DND-41 (cell line): ENCODE measurements at regions not wholly inside any gene's neighbourhood (a gene's known extent, or its start where the extent isn't known, plus 50 kb on each side); places are given as distances from the start of the nearest gene placed in this dataset.

Source experiments
- ATAC-seq: fragments of 200-7000 bp; cut with Tn5 transposase; 3 replicates; pipeline ENCODE4 v1.9.1; 2021; ENCODE audit warnings: low read depth; ENCODE audit not compliant: insufficient read depth
- DNase-seq: peaks from one replicate; pipeline ENCODE4 v3.0.0-alpha.2; 2020
- H2AFZ ChIP-seq: 2 replicates; pipeline ENCODE4 v1.6.0; 2012; ENCODE audit warnings: low read depth, low read length
- H3K27ac ChIP-seq: 2 replicates; pipeline ENCODE4 v1.5.1; 2012; ENCODE audit warnings: low read length, inconsistent platforms
- H3K27me3 ChIP-seq: fragments of 200-600 bp; sonication (generic); 2 replicates; pipeline ENCODE4 v1.6.0; 2012; ENCODE audit warnings: low read length, mild to moderate bottlenecking, inconsistent platforms; ENCODE audit not compliant: insufficient read depth, poor library complexity
- H3K36me3 ChIP-seq: 2 replicates; pipeline ENCODE4 v1.5.1; 2012; ENCODE audit warnings: low read length, inconsistent platforms; ENCODE audit not compliant: insufficient read depth
- H3K4me1 ChIP-seq: 2 replicates; pipeline ENCODE4 v1.5.1; 2012; ENCODE audit warnings: mild to moderate bottlenecking, low read length; ENCODE audit not compliant: insufficient read depth
- H3K4me2 ChIP-seq: 2 replicates; pipeline ENCODE4 v1.6.0; 2012; ENCODE audit warnings: mild to moderate bottlenecking, moderate library complexity, low read length, inconsistent platforms; ENCODE audit not compliant: insufficient read depth
- H3K4me3 ChIP-seq, 2 experiments: fragments of 200-600 bp in 1 of 2; shearing (Covaris generic) in 1 of 2; 2 replicates each; pipeline ENCODE4 v1.5.1; 2012 to 2016; ENCODE audit warnings: inconsistent platforms in 2 of 2, low read length in 2 of 2, mild to moderate bottlenecking in 2 of 2, low read depth in 1 of 2, moderate library complexity in 1 of 2
- H3K79me2 ChIP-seq: 2 replicates; pipeline ENCODE4 v1.6.0; 2012; ENCODE audit warnings: low read length, inconsistent platforms; ENCODE audit not compliant: insufficient read depth
- H3K9ac ChIP-seq: 2 replicates; pipeline ENCODE4 v1.6.0; 2012; ENCODE audit warnings: low read depth, mild to moderate bottlenecking, inconsistent platforms, low read length, moderate library complexity
- H3K9me3 ChIP-seq: 2 replicates; pipeline ENCODE4 v1.5.1; 2012; ENCODE audit warnings: low read length, moderate library complexity, mild to moderate bottlenecking, inconsistent platforms; ENCODE audit not compliant: insufficient read depth, severe bottlenecking
- H4K20me1 ChIP-seq: 2 replicates; pipeline ENCODE4 v1.6.0; 2012; ENCODE audit warnings: low read length; ENCODE audit not compliant: insufficient read depth
- CTCF ChIP-seq: IDR thresholded peaks from 2 replicates; pipeline ENCODE4 v1.5.1; 2012; ENCODE audit warnings: borderline replicate concordance, low read length, moderate library complexity, mild to moderate bottlenecking; ENCODE audit not compliant: poor library complexity, severe bottlenecking; ENCODE audit errors: extremely low read depth
- EZH2 ChIP-seq: IDR thresholded peaks from 3 replicates; pipeline ENCODE4 v1.6.1; 2012; ENCODE audit warnings: borderline replicate concordance, low read depth, mild to moderate bottlenecking, moderate library complexity, low read length, inconsistent platforms; ENCODE audit not compliant: severe bottlenecking

DNA sequence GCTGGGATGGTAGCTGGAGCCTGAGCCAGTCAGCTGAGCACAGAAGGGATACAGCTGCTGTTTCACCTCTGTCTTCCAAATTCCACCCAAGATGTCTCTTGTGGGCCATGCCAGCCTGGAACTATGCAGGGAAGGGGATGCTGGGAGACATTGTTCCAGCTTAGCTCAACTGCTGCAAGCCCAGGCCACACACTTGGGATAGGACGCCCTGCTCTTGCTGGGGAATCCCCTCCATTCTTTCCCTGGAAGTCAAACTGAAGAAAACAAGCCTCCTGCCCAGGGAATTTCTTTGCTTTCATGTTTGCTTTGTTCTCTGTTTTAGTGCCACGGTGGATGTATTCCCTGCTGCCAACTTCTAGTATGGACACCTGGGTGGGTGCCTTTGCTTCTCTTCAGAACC lies 55.2 kb upstream of the CDK13 start:
- H3K27me3 ChIP-seq: peaks cover 12% of the 10 kb centered on the region

GRCh38 chr7:39896840-39897239 lies 53.2 kb upstream of the CDK13 start:
- H3K27ac ChIP-seq: no peak overlapping the region
- H3K4me2 ChIP-seq: no peak overlapping the region
- H3K4me3 ChIP-seq: no peak overlapping the region

More for the DNA sequence above, 55.2 kb upstream of the CDK13 start:
- Histone ChIP-seq H3K9me3 (no peaks in the 10 kb centered on the region), H2AFZ (no peak overlapping the region), H3K9ac (no peak overlapping the region), H3K4me2 (no peak overlapping the region), H4K20me1 (no peaks in the 10 kb centered on the region), H3K79me2 (no peaks in the 10 kb centered on the region), H3K36me3 (no peaks in the 10 kb centered on the region), H3K4me3 (no peak overlapping the region), H3K4me1 (no peaks in the 10 kb centered on the region), H3K27ac (no peak overlapping the region)
- TF ChIP-seq EZH2 (no peak), CTCF (no peak)
- DNase-seq: no peak
- ATAC-seq: no peak

GRCh38 chr7:39898867-39899266 lies 51.2 kb upstream of the CDK13 start:
- no peaks in the 10 kb centered on the region for H3K36me3 ChIP-seq
- H3K4me1 ChIP-seq: no peaks in the 10 kb centered on the region
- no peak overlapping the region for H3K4me3 ChIP-seq
- H2AFZ ChIP-seq: no peak overlapping the region
- H3K9ac ChIP-seq: no peak overlapping the region
- ATAC-seq: no peak
- no peak overlapping the region for H3K4me2 ChIP-seq
- no peaks in the 10 kb centered on the region for H3K27me3 ChIP-seq
- H3K79me2 ChIP-seq: no peaks in the 10 kb centered on the region
- no peaks in the 10 kb centered on the region for H4K20me1 ChIP-seq
- no peak overlapping the region for H3K27ac ChIP-seq
- no peak for DNase-seq
- no peaks in the 10 kb centered on the region for H3K9me3 ChIP-seq
- no peak for TF ChIP-seq CTCF
- no peak for TF ChIP-seq EZH2

More at GRCh38 chr7:39896840-39897239, 53.2 kb upstream of the CDK13 start:
- Histone ChIP-seq H2AFZ (no peak overlapping the region), H3K36me3 (no peaks in the 10 kb centered on the region), H3K9me3 (no peaks in the 10 kb centered on the region), H3K9ac (no peak overlapping the region), H3K27me3 (peaks cover 3% of the 10 kb centered on the region), H3K4me1 (no peaks in the 10 kb centered on the region), H3K79me2 (no peaks in the 10 kb centered on the region), H4K20me1 (no peaks in the 10 kb centered on the region)
- TF ChIP-seq CTCF: no peak
- TF ChIP-seq EZH2: no peak
- no peak for DNase-seq
- no peak for ATAC-seq
